ENCODE measurements at regions not wholly inside any gene's neighbourhood (a gene's known extent, or its start where the extent isn't known, plus 50 kb on each side); places are given as distances from the start of the nearest gene placed in this dataset.

GRCh38 chr7:32809347-32809746 is 82.2 kb downstream of the KBTBD2 start:
- no peak for TF ChIP-seq POLR2A (IDR thresholded peaks at IDR 0.05; ENCODE audit: low read depth, low read length)
- no peak for TF ChIP-seq POLR2AphosphoS5 (IDR thresholded peaks at IDR 0.05; ENCODE audit: low read depth, low read length)
- TF ChIP-seq TAF1 (IDR thresholded peaks at IDR 0.05; ENCODE audit: borderline replicate concordance, low read depth, low read length) = no peak
